ENCODE measurements at regions not wholly inside any gene's neighbourhood (a gene's known extent, or its start where the extent isn't known, plus 50 kb on each side); places are given as distances from the start of the nearest gene placed in this dataset.
"Not testable (repeated sequence)": the region's sequence is repeated elsewhere in the genome, so short reads cannot be mapped to it uniquely, and the experiment has no call there.

GRCh38 chr7:152541892-152542291, 106.1 kb upstream of the KMT2C start (continued):
- TF ChIP-seq ATF4 (CRISPR knock-in tag; IDR thresholded peaks at IDR 0.05): no peak
- TF ChIP-seq CEBPB (IDR thresholded peaks at IDR 0.05; ENCODE audit: borderline replicate concordance, low read depth, low read length): peak; percentile 64; the same call in 1 of the 2 replicates

- DNase-seq (ENCODE audit: low spot score); ATAC-seq; FAIRE-seq; H3K4me3 ChIP-seq (replicated peaks in 1 of 3; ENCODE audit: insufficient read depth in 1 of 3, low read depth in 2 of 3, low read length in 3 of 3); POLR2A ChIA-PET; H3K9ac ChIP-seq (ENCODE audit: insufficient read depth, low read depth, low read length); H3K9me3 ChIP-seq (ENCODE audit: low read length); intact Hi-C loops (cut with micrococcal nuclease; ENCODE audit: unreplicated experiment); CTCF ChIA-PET (ENCODE audit: low intra/inter-chr PET ratio, low total read pairs); H2AFZ ChIP-seq (ENCODE audit: low read length); H3K79me2 ChIP-seq (ENCODE audit: insufficient read depth, low read length); H4K20me1 ChIP-seq (ENCODE audit: insufficient read depth, low read length); H3K27ac ChIP-seq (ENCODE audit: extremely low read length, insufficient read depth, low read length); H3K4me2 ChIP-seq (ENCODE audit: low read depth, low read length); BruUV-seq (replicated peaks); in situ Hi-C loops (cut with HindIII; ENCODE audit: extremely low pct_ligation_motif_present, low pct_unique_long_range_greater_than_20kb); H3K36me3 ChIP-seq (replicated peaks in 1 of 2; ENCODE audit: control insufficient read depth in 1 of 2, insufficient read depth in 2 of 2, low read length in 2 of 2); H3K27me3 ChIP-seq (ENCODE audit: control insufficient read depth in 1 of 2, insufficient read depth in 2 of 2, low read length in 2 of 2): not testable (repeated sequence)
- H3K4me1 ChIP-seq (ENCODE audit: insufficient read depth, low read length): peaks cover 15% of the 10 kb centered on the region
- WGBS (ENCODE audit: low lambda C conversion rate): 84% methylated on average over 12 of the region's 17 CpGs
Measured at GRCh38 chr7:152539190-152539495, 103.3 kb upstream of the KMT2C start.

- H2AFZ ChIP-seq (ENCODE audit: low read length); H3K9ac ChIP-seq (ENCODE audit: insufficient read depth, low read depth, low read length); BruUV-seq (replicated peaks); in situ Hi-C loops (cut with HindIII; ENCODE audit: extremely low pct_ligation_motif_present, low pct_unique_long_range_greater_than_20kb); POLR2A ChIA-PET; DNase-seq (ENCODE audit: low spot score); ATAC-seq; H3K27ac ChIP-seq (ENCODE audit: extremely low read length, insufficient read depth, low read length); H3K36me3 ChIP-seq (replicated peaks in 1 of 2; ENCODE audit: control insufficient read depth in 1 of 2, insufficient read depth in 2 of 2, low read length in 2 of 2); H3K79me2 ChIP-seq (ENCODE audit: insufficient read depth, low read length); H3K9me3 ChIP-seq (ENCODE audit: low read length); H3K27me3 ChIP-seq (ENCODE audit: control insufficient read depth in 1 of 2, insufficient read depth in 2 of 2, low read length in 2 of 2); FAIRE-seq; intact Hi-C loops (cut with micrococcal nuclease; ENCODE audit: unreplicated experiment); H3K4me3 ChIP-seq (replicated peaks in 1 of 3; ENCODE audit: insufficient read depth in 1 of 3, low read depth in 2 of 3, low read length in 3 of 3); CTCF ChIA-PET (ENCODE audit: low intra/inter-chr PET ratio, low total read pairs); H3K4me2 ChIP-seq (ENCODE audit: low read depth, low read length); H4K20me1 ChIP-seq (ENCODE audit: insufficient read depth, low read length): not testable (repeated sequence)
- peaks cover 15% of the 10 kb centered on the region for H3K4me1 ChIP-seq (ENCODE audit: insufficient read depth, low read length)
- TF ChIP-seq NFYC (CRISPR knock-in tag; IDR thresholded peaks at IDR 0.05) (peak; percentile 67), NFYB (CRISPR knock-in tag; IDR thresholded peaks at IDR 0.05) (peak; percentile 72)
- WGBS (ENCODE audit: low lambda C conversion rate): 35% methylated on average over 6 of the region's 46 CpGs
Measured at GRCh38 chr7:152538346-152539189, 102.8 kb upstream of the KMT2C start.
